Epithelial cell of prostate (primary cell): ENCODE measurements at regions not wholly inside any gene's neighbourhood (a gene's known extent, or its start where the extent isn't known, plus 50 kb on each side); places are given as distances from the start of the nearest gene placed in this dataset.
"Not testable (repeated sequence)": the region's sequence is repeated elsewhere in the genome, so short reads cannot be mapped to it uniquely, and the experiment has no call there.

Experiments used
- DNase-seq: peaks from one replicate; pipeline ENCODE4 v3.0.0-alpha.2; 2011; ENCODE audit warnings: low read depth, low spot score
- H3K27ac ChIP-seq: fragments of 450-650 bp; 2 replicates; pipeline ENCODE4 v1.5.1; 2017; ENCODE audit warnings: mild to moderate bottlenecking

DNA sequence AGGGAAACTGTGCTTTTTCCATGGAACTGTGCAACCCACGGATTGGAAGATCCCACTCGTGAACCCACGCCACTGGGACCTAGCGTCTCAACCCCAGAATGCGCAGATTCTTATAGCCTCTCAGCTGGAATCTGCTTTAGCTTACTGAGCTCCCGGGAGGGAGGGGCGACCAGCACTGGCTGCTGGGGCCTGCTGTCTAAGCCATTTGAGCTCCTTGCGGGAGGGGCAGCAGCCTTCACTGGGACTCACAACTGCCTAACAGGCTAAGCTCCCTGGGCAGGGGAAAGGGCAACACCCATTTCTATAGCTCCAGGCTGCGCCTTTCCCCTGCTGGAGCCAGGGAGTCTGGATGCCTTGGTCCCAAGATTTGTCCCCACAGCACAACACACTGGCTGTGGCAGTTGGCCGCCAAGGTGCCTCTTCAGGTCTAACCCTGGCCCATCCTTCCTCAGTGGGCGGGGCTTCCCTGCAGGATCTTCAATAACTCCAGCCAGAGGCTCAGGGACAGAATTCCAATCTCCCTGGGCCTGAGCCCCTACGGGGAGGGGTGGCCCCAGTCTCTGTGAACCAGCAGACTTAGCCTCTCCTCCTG lies 451.7 kb upstream of the PITX2 start:
- no peak overlapping the region for H3K27ac ChIP-seq
- no peak for DNase-seq

DNA sequence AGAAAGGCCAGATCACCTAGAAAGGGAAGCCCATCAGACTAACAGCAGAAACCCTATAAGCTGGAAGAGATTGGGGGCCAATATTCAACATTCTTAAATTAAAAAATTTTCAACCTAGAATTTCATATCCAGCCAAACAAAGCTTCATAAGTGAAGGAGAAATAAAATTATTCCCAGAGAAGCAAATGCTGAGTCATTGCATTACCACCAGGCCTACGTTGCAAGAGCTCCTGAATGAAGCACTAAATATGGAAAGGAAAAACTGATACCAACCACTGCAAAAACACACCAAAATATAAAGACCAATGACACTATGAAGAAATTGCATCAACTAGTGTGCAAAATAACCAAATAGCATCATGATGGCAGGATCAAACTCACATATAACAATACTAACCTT lies 453.4 kb upstream of the PITX2 start:
- not testable (repeated sequence) for DNase-seq

DNA sequence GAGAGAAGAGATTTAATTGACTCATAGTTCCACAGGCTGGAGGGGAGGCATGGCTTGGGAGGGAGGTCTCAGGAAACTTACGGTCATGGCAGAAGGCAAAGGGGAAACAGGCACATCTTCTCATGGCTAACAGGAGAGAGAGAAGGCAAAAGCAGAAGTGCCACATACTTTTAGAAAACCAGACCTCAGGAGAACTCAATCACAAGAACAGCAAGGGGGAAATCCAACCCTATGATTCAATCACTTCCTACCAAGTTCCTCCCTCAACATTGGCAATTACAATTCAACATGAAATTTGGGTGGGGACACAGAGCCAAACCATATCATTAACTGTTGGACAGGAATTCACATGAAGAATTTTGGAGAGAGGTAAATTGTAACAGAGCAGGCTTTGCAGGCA lies 485.3 kb upstream of the PITX2 start:
- no peak for DNase-seq
- H3K27ac ChIP-seq = no peak overlapping the region

More for the DNA sequence above, 453.4 kb upstream of the PITX2 start:
- not testable (repeated sequence) for H3K27ac ChIP-seq

GRCh38 chr4:111113591-111113990 lies 490.7 kb upstream of the PITX2 start:
- H3K27ac ChIP-seq = no peak overlapping the region
- no peak for DNase-seq

DNA sequence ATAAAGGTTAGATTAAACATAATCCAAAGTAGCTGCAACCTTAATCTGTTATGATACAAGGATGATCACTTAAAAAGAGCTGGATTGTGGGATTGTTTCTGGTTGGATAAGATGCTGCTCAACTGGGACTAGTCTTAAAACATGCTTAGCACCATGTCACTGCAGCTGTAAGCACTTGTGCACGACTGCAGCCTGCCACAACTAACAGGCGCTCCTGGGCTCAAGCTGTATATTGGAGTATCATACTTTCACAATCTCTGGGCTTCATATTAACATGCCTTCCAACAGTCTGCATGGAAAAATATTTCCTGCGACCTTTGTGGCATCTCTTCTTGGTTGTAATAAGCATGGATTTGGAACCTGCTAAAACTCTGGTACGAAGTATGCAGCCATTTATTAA lies 493.0 kb upstream of the PITX2 start:
- DNase-seq = no peak
- H3K27ac ChIP-seq = no peak overlapping the region

DNA sequence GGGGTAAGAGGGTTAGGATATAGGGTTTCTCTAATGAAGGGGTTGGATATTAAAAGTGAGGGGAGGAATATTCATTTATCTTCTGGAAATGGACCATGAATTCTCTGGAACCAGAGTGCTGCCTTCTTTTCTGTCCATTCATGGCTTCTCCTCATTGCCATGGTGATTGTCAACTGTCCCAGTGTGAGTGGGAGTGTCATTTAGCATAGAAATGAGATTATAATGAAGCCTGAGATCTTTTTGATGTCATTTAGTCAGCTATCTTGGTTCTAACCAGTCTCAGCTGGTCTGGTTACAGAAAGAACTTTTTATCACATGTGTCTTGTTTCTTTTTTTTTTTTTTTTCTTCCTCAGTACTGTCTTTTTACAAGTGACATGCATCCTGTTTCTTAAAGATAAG lies 497.3 kb upstream of the PITX2 start:
- no peak overlapping the region for H3K27ac ChIP-seq
- no peak for DNase-seq

DNA sequence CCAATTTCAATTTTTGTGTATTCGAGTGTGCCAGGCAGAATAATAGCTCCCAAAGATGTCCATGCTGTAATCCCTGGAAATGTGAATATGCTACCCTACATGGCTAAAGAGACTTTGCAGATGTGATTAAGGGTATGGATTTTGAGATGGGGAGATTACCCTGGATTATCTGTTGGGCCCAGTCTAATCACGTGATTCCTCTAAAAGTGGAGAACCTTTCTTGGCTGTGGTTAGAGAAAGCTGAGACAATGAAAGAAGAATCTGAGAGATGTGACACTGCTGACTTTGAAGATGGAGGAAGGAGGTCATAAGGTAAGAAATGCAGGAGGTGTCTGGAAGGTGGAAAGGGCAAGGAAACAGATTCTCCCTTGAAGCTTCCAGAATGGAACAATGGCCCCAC lies 503.5 kb upstream of the PITX2 start:
- no peak overlapping the region for H3K27ac ChIP-seq
- DNase-seq = no peak

DNA sequence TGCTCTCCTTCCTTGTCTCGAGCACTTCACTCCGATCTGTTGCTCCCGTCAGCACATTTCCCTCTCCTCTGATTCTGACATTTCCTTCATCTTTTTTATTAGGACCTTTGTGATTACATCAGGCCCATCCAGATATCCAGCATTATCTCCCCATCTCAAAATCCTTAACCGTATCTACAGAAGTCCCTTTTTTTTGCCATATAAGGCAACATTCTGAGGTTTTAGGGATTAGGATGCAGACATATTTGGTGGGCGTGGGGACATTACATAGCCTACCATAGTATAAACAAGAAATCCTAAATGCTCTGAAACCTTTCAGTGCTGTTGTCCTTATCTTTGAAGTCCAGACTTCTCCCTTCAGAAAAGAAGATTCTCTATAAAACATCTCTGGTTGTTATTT lies 505.0 kb upstream of the PITX2 start:
- no peak for DNase-seq
- H3K27ac ChIP-seq = no peak overlapping the region

DNA sequence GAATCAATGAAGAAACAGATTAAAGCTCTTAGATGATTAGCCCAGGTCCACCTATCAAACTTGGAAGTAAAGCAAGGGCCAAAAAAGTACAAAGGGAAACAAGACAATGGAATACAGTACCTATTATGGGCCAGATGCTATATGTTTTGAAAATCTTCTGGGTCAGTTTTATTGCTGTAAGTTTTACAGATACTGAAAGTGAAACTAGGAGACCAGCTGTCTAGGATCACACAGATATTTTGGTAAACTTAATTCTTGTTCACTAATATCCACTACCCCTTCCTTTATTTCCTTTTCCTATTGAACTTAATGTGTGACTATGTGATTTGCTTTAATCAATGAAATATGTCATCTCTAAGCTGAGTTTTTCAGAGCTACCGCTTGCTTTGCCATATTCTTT lies 505.4 kb upstream of the PITX2 start:
- no peak for DNase-seq
- H3K27ac ChIP-seq = no peak overlapping the region

GRCh38 chr4:111136438-111136837 lies 513.6 kb upstream of the PITX2 start:
- no peak overlapping the region for H3K27ac ChIP-seq
- no peak for DNase-seq

- no peak for DNase-seq
- no peak overlapping the region for H3K27ac ChIP-seq
These were observed 514.1 kb upstream of the PITX2 start for GRCh38 chr4:111136967-111137366.

DNA sequence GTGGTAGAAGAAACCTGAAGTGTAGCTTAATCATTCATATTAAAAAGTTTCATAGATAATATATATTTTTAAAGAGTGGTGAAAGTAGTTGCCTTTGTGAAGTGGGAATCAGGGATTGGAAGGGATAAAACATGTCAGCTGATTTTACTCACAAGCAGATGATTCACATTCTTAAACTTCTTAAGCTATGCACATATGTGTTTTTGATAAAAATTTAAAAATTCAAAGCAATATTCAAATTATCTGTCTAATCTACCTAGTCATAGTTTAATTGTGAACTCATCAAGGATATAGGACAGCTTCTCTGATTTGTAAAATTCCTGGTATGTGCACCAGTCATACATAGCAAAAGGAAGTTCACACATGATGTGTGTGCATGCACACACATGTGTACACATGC lies 520.6 kb upstream of the PITX2 start:
- DNase-seq = no peak
- no peak overlapping the region for H3K27ac ChIP-seq

- DNase-seq = no peak
These were observed 532.1 kb upstream of the PITX2 start for GRCh38 chr4:111154934-111155333.

GRCh38 chr4:111164556-111164955 lies 541.7 kb upstream of the PITX2 start:
- not testable (repeated sequence) for H3K27ac ChIP-seq

More at GRCh38 chr4:111154934-111155333, 532.1 kb upstream of the PITX2 start:
- H3K27ac ChIP-seq = no peak overlapping the region

GRCh38 chr4:111174331-111174730 lies 551.5 kb upstream of the PITX2 start:
- DNase-seq = no peak
- H3K27ac ChIP-seq = no peak overlapping the region

More at GRCh38 chr4:111164556-111164955, 541.7 kb upstream of the PITX2 start:
- not testable (repeated sequence) for DNase-seq

DNA sequence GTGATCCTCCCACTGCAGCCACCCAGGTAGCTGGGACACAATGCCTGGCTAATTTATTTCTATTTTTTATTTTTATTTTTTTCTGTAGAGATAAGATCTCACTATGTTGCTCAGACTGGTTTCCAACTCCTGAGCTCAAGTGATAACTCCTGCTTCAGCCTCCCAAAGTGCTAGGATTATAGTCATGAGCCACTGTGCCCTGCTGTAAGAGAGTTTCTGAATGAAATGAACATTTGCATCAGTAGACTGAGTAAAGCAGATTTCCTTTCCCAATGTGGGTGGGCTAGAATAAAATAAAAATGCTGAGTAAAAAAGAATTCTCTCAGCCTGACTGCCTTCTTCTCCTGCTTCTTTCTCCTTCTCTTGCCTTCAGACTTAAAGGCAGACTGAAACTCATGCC lies 555.4 kb upstream of the PITX2 start:
- no peak for DNase-seq

GRCh38 chr4:111187108-111187507 lies 564.2 kb upstream of the PITX2 start:
- DNase-seq = no peak
- no peak overlapping the region for H3K27ac ChIP-seq

More for the DNA sequence above, 555.4 kb upstream of the PITX2 start:
- no peak overlapping the region for H3K27ac ChIP-seq

- no peak for DNase-seq
- no peak overlapping the region for H3K27ac ChIP-seq
These were observed 575.6 kb upstream of the PITX2 start for GRCh38 chr4:111198446-111198845.

DNA sequence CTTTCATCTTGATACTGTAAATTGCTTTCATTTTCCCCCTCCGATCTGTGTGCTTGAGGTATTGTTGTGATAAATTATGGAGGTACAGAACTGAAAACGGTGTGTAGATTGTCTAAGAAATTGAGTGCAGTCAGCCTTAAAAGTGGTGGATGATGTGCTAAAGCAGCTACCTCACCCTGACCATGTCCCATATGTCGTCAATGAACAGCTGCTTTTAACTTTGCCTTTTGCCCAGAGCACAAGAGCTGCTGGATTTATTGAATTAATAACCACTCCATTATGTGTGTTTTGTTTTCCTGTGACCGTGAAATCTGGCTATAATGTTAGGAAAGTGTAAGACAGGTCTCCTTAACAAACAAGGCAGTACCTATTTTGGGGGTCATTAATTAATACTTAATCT lies 581.9 kb upstream of the PITX2 start:
- H3K27ac ChIP-seq = no peak overlapping the region
- no peak for DNase-seq

- H3K27ac ChIP-seq = no peak overlapping the region
- DNase-seq = no peak
These were observed 586.1 kb upstream of the PITX2 start for GRCh38 chr4:111208970-111209369.

- no peak overlapping the region for H3K27ac ChIP-seq
These were observed 586.8 kb upstream of the PITX2 start for GRCh38 chr4:111209706-111210105.

GRCh38 chr4:111210595-111210994 lies 587.7 kb upstream of the PITX2 start:
- no peak for DNase-seq
- no peak overlapping the region for H3K27ac ChIP-seq

More at GRCh38 chr4:111209706-111210105, 586.8 kb upstream of the PITX2 start:
- DNase-seq = no peak

DNA sequence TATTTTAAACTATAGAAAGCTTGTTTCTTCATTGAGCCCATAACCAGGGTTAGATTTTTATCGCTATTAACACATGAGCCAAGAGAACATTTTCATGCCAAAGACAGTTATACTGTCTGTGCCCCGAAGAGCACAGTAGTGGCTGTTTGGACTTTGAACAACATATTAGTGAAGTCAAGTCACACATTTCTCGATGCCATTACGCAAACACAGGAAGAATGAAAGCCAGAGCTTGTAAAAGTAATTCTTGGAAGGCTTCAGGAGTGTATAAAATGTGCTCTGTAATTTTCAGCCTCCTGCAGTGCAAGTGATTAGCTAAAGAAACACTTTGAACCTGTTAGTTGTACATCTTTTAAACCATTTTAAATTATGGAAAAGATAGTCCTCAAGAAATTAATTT lies 590.7 kb upstream of the PITX2 start:
- DNase-seq = no peak
- H3K27ac ChIP-seq = no peak overlapping the region
